CD4-positive, alpha-beta memory T cell (primary cell): ENCODE measurements at regions not wholly inside any gene's neighbourhood (a gene's known extent, or its start where the extent isn't known, plus 50 kb on each side); places are given as distances from the start of the nearest gene placed in this dataset.

Experiments used
- CTCF ChIA-PET: fragments of 350-600 bp; sonication (Branson Sonifier 250); formaldehyde crosslinking; loops from one replicate; lab custom pipeline; 2021; ENCODE audit warnings: inconsistent platforms; ENCODE audit not compliant: partially characterized antibody; lab: Charles Lee
- POLR2A ChIA-PET: fragments of 350-600 bp; sonication (Branson Sonifier 250); formaldehyde crosslinking; loops from one replicate; lab custom pipeline; 2021; ENCODE audit not compliant: partially characterized antibody; lab: Charles Lee
- DNase-seq, 5 donors: peaks; one replicate each; pipeline versions ENCODE4 v3.0.0 to v3.0.0-alpha.2; 2020 to 2022; ENCODE audit warnings: mixed read lengths in 1 of 5
- H3K27ac ChIP-seq: one replicate; pipeline ENCODE4 v1.7.0; 2013; ENCODE audit warnings: low read depth, low read length
- H3K27me3 ChIP-seq: 2 replicates; pipeline ENCODE4 v1.7.0; 2013; ENCODE audit warnings: mild to moderate bottlenecking, low read length, moderate library complexity; ENCODE audit not compliant: insufficient read depth
- H3K36me3 ChIP-seq: 2 replicates; pipeline ENCODE4 v1.7.0; 2013; ENCODE audit warnings: mild to moderate bottlenecking, low read length, moderate library complexity; ENCODE audit not compliant: insufficient read depth
- H3K4me1 ChIP-seq: 2 replicates; pipeline ENCODE4 v1.7.0; 2013; ENCODE audit warnings: mild to moderate bottlenecking, low read length, moderate library complexity; ENCODE audit not compliant: insufficient read depth
- H3K4me3 ChIP-seq, 2 donors: one replicate each; pipeline ENCODE4 v1.7.0; 2013; ENCODE audit warnings: low read length in 2 of 2, mild to moderate bottlenecking in 1 of 2
- H3K9me3 ChIP-seq, 2 donors: one replicate each; pipeline ENCODE4 v1.7.0; 2013; ENCODE audit warnings: low read length in 2 of 2, control low read depth in 1 of 2; ENCODE audit not compliant: control insufficient read depth in 1 of 2
- H3K27ac Mint-ChIP-seq, 7 donors: one replicate each; pipeline ENCODE4 v1.8.0; 2020 to 2021; ENCODE audit warnings: mixed read lengths in 7 of 7, mild to moderate bottlenecking in 6 of 7, inconsistent platforms in 3 of 7, moderate library complexity in 3 of 7
- H3K27me3 Mint-ChIP-seq, 2 donors: one replicate each; pipeline ENCODE4 v1.8.0; 2020 to 2021; ENCODE audit warnings: mixed read lengths in 2 of 2
- H3K36me3 Mint-ChIP-seq, 2 donors: one replicate each; pipeline ENCODE4 v1.8.0; 2020 to 2021; ENCODE audit warnings: mixed read lengths in 2 of 2, inconsistent platforms in 1 of 2, mild to moderate bottlenecking in 1 of 2
- H3K4me1 Mint-ChIP-seq, 4 donors: one replicate each; pipeline ENCODE4 v1.8.0; 2020 to 2021; ENCODE audit warnings: mixed read lengths in 4 of 4, mild to moderate bottlenecking in 1 of 4
- H3K4me3 Mint-ChIP-seq, 8 donors: one replicate each; pipeline ENCODE4 v1.8.0; 2020 to 2021; ENCODE audit warnings: mixed read lengths in 8 of 8, mild to moderate bottlenecking in 7 of 8, moderate library complexity in 6 of 8, inconsistent platforms in 3 of 8
- H3K9me3 Mint-ChIP-seq, 8 donors: one replicate each; pipeline ENCODE4 v1.8.0; 2020 to 2021; ENCODE audit warnings: mixed read lengths in 8 of 8, mild to moderate bottlenecking in 5 of 8, inconsistent platforms in 3 of 8, moderate library complexity in 1 of 8
- intact Hi-C: fragments of 100-400 bp; cut with micrococcal nuclease; formaldehyde crosslinking; loops from one replicate; pipeline ENCODE4 v1.15.1; 2023

DNA sequence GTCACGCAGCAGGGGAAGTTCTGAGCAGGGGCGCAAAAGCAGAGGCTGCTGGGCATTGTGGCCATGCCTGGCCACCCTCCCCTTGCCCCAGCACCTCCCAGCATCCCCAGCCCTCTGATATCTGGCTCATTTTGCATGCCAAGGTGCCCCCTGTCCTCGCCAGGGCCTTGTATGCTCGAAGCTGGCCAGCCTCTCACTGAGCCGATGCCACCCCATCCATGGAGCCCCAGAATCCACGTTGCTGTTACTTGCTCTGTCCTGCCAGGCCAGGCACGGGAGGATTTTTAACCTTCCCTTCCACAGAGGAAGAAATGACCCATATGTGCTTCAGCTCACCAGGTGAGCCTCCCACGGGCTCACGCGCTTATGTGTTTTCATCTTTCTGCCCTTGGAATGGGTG, 413.4 kb downstream of the BCL11B start:
- DNase-seq, result no peak
- Histone ChIP-seq H3K27ac (no peak overlapping the region), H3K27me3 (no peaks in the 10 kb centered on the region), H3K4me3 (no peak overlapping the region), H3K36me3 (no peaks in the 10 kb centered on the region), H3K9me3 (no peaks in the 10 kb centered on the region), H3K4me1 (no peaks in the 10 kb centered on the region)
- Mint-ChIP-seq H3K4me1 (peaks cover 0 to 5% (median 0%) of the 10 kb centered on the region in 4 donors), H3K27me3 (peaks cover 0 to 5% of the 10 kb centered on the region in 2 donors), H3K27ac (no peak overlapping the region), H3K36me3 (peaks cover 0 to 4% of the 10 kb centered on the region in 2 donors), H3K9me3 (no peaks in the 10 kb centered on the region), H3K4me3 (no peak overlapping the region)
- intact Hi-C loops, result no loop called here
- POLR2A ChIA-PET, result no interaction called here
- CTCF ChIA-PET, result no interaction called here

DNA sequence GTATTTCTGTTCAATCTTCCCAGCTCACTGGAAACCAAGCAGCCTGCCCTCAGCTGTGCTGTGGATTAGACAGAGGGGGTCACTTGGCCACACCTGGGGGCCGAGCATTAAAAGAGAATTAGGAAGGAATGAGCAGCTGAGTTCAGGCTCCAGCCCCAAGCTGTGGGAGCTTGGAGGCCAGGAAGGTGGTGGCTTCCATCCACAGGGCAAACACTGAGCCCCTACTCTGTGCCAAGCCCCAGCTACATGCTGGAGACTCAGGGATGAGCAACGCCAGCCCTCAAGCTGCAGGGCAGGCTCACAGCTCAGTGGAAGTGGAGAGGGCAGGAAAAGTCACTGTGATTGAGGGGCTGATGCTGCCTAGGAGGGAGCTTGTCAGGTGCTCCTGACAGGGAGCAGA, 412.7 kb downstream of the BCL11B start:
- CTCF ChIA-PET, result no interaction called here
- no peak overlapping the region for H3K4me3 Mint-ChIP-seq

DNA sequence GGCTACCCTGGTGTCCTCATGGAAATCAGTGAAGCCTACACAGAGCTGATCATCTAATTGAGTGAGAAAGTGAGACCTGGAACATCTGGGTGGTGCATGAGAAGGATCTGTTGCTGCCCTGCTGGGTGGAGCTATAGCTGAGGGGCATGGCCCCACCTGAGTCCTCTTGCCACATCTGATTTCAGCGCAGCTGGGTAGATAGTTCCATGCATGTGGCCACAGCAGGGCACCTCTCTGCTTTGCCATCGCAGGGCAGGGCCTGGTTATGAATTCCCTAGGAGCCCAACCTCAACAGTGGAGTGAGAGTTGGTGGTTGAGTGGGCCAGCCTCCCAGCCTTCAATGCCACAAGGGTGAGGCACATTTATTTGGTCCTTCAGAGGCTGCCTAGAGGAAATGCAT, 407.8 kb downstream of the BCL11B start:
- Histone ChIP-seq H3K27ac (no peak overlapping the region), H3K36me3 (no peaks in the 10 kb centered on the region), H3K9me3 (no peaks in the 10 kb centered on the region), H3K4me1 (no peaks in the 10 kb centered on the region), H3K4me3 (no peak overlapping the region), H3K27me3 (no peaks in the 10 kb centered on the region)
- CTCF ChIA-PET, result no interaction called here
- POLR2A ChIA-PET, result no interaction called here
- DNase-seq, result no peak
- no peaks in the 10 kb centered on the region for H3K9me3 Mint-ChIP-seq
- no peaks in the 10 kb centered on the region for H3K36me3 Mint-ChIP-seq
- intact Hi-C loops, result no loop called here
- H3K27me3 Mint-ChIP-seq, result peaks cover 0 to 1% of the 10 kb centered on the region in 2 donors
- peaks cover 0 to 7% (median 0%) of the 10 kb centered on the region in 4 donors for H3K4me1 Mint-ChIP-seq
- no peak overlapping the region for H3K4me3 Mint-ChIP-seq
- no peak overlapping the region for H3K27ac Mint-ChIP-seq

More for the DNA sequence above, 412.7 kb downstream of the BCL11B start:
- Histone ChIP-seq H3K4me1 (no peaks in the 10 kb centered on the region), H3K27ac (no peak overlapping the region), H3K27me3 (no peaks in the 10 kb centered on the region), H3K9me3 (no peaks in the 10 kb centered on the region), H3K36me3 (no peaks in the 10 kb centered on the region), H3K4me3 (no peak overlapping the region)
- Mint-ChIP-seq H3K27me3 (peaks cover 0 to 5% of the 10 kb centered on the region in 2 donors), H3K36me3 (peaks cover 0 to 4% of the 10 kb centered on the region in 2 donors), H3K4me1 (peaks cover 0 to 2% (median 0%) of the 10 kb centered on the region in 4 donors), H3K9me3 (no peaks in the 10 kb centered on the region), H3K27ac (peak overlapping the region in 2 of 7 donors; percentile 78 to 85)
- DNase-seq, result no peak
- intact Hi-C loops, result no loop called here
- POLR2A ChIA-PET, result no interaction called here

DNA sequence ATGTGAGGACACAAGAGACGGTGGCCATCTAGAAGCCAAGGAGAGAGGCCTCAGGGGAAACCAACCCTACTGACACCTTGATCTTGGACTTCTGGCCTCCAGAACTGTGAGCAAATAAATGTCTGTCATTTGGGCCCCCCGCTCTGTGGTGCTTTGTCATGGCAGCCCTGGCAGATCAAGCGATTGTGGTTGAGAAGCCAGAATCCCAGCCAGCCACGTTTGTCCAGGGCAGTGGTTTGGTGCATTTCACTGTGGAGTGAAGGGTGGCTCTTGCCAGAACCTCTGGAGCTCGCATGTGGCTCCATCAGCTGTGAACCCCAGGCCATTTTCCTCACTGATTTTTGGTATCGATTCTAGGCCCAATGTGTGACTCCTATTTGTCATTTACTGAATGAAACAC, 404.9 kb downstream of the BCL11B start:
- peaks cover 0 to 4% (median 0%) of the 10 kb centered on the region in 4 donors for H3K4me1 Mint-ChIP-seq
- H3K36me3 Mint-ChIP-seq, result no peaks in the 10 kb centered on the region
- no peaks in the 10 kb centered on the region for H3K9me3 Mint-ChIP-seq
- no peak for DNase-seq
- no peak overlapping the region for H3K4me3 Mint-ChIP-seq
- ChIA-PET CTCF (no interaction called here), POLR2A (no interaction called here)
- Histone ChIP-seq H3K27ac (no peak overlapping the region), H3K9me3 (no peaks in the 10 kb centered on the region), H3K36me3 (no peaks in the 10 kb centered on the region), H3K27me3 (no peaks in the 10 kb centered on the region), H3K4me3 (no peak overlapping the region), H3K4me1 (no peaks in the 10 kb centered on the region)
- H3K27ac Mint-ChIP-seq, result peak overlapping the region in 1 of 7 donors; percentile 2
- no peaks in the 10 kb centered on the region for H3K27me3 Mint-ChIP-seq
- intact Hi-C loops, result no loop called here

DNA sequence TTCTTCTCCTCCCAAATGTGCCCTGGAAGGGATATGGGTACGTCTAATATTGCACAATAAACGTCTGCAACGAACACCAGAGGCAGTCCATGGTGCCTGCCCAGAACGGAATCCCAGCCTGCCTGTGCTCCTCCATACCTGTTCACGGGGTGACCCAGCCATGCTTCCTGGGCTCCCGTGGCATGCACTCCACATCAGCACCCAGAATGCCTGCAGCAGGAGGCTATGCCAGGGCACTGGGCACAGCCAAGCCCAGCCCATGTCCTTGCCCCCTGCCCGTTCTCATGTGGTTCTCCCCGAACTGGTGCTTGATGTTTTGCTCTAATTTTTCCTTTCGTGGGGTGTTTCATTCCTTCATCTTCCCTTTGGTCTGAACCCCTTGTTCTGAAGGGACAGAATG, 404.3 kb downstream of the BCL11B start:
- H3K4me3 ChIP-seq, result no peak overlapping the region
- intact Hi-C loops, result no loop called here
- H3K9me3 Mint-ChIP-seq, result no peaks in the 10 kb centered on the region
- no peaks in the 10 kb centered on the region for H3K36me3 ChIP-seq
- no peak overlapping the region for H3K27ac Mint-ChIP-seq
- H3K27me3 ChIP-seq, result no peaks in the 10 kb centered on the region
- no peak overlapping the region for H3K27ac ChIP-seq
- H3K36me3 Mint-ChIP-seq, result no peaks in the 10 kb centered on the region
- peaks cover 0 to 4% (median 0%) of the 10 kb centered on the region in 4 donors for H3K4me1 Mint-ChIP-seq
- POLR2A ChIA-PET, result interaction anchor here (1.2 kb wide), 1 partner anchor 58 kb away, joined by 3 read pairs; no protein-coding TSS in a partner anchor
- H3K27me3 Mint-ChIP-seq, result no peaks in the 10 kb centered on the region
- no peaks in the 10 kb centered on the region for H3K9me3 ChIP-seq
- no peaks in the 10 kb centered on the region for H3K4me1 ChIP-seq
- CTCF ChIA-PET, result interaction anchor here (1.2 kb wide), 1 partner anchor 15 kb away, joined by 4 read pairs; no protein-coding TSS in a partner anchor
- H3K4me3 Mint-ChIP-seq, result no peak overlapping the region
- no peak for DNase-seq

DNA sequence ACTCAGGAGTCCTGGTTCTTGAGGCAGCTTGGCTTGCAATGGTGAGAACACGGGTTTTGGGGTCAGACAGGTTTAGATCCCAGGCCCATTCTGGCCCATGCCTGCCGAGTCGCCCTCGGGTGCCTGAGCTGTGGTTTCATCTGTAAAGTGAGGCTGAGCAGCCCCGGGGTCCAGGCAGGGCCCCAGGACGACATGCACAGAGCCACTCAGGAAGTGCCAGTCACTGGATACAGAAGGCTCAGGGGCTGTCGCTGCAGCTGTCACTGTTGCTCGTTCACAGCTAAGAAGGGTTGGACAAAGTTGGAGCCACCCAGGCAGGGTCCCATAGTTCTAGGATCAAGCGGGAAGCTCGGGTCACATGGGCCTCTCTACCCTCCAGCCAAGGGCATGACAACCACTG, 403.1 kb downstream of the BCL11B start:
- ChIA-PET POLR2A (interaction anchor here (1.2 kb wide), 1 partner anchor 57 kb away, joined by 3 read pairs; no protein-coding TSS in a partner anchor), CTCF (interaction anchor here (1.2 kb wide), 1 partner anchor 14 kb away, joined by 4 read pairs; no protein-coding TSS in a partner anchor)
- no peak overlapping the region for H3K4me3 Mint-ChIP-seq
- peaks cover 0 to 4% (median 1%) of the 10 kb centered on the region in 4 donors for H3K4me1 Mint-ChIP-seq
- Histone ChIP-seq H3K4me1 (no peaks in the 10 kb centered on the region), H3K36me3 (no peaks in the 10 kb centered on the region), H3K9me3 (no peaks in the 10 kb centered on the region), H3K27ac (no peak overlapping the region), H3K4me3 (no peak overlapping the region), H3K27me3 (no peaks in the 10 kb centered on the region)
- peak overlapping the region in 1 of 7 donors; percentile 25 for H3K27ac Mint-ChIP-seq
- H3K9me3 Mint-ChIP-seq, result no peaks in the 10 kb centered on the region
- no peaks in the 10 kb centered on the region for H3K27me3 Mint-ChIP-seq
- no peak for DNase-seq
- intact Hi-C loops, result no loop called here
- H3K36me3 Mint-ChIP-seq, result no peaks in the 10 kb centered on the region

DNA sequence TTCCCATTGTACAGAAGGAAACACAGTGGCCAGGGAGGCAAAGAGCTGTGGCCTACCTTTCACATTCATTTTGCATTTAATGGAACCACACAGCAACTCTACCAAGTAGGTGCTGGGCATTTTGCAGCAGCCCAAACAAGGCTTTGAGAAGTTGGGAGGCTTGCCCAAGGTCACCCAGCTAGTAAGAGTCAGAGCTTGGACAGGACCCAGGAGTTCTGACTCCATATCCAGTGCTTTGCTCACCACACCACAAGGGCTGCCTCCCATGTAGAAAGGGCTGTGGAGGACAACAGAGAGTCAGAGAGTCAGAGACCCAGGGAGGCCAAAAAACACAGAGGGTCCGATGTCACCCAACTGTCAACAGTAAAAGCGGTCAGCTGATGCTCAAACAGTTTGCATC, 400.2 kb downstream of the BCL11B start:
- ChIA-PET POLR2A (no interaction called here), CTCF (interaction anchor here (1.4 kb wide), 1 partner anchor 395 kb away, joined by 4 read pairs; no protein-coding TSS in a partner anchor)
- no peaks in the 10 kb centered on the region for H3K27me3 Mint-ChIP-seq
- no peaks in the 10 kb centered on the region for H3K36me3 Mint-ChIP-seq
- Histone ChIP-seq H3K4me3 (no peak overlapping the region), H3K27me3 (no peaks in the 10 kb centered on the region), H3K4me1 (no peaks in the 10 kb centered on the region), H3K9me3 (no peaks in the 10 kb centered on the region), H3K36me3 (no peaks in the 10 kb centered on the region), H3K27ac (no peak overlapping the region)
- intact Hi-C loops, result no loop called here
- H3K27ac Mint-ChIP-seq, result no peak overlapping the region
- no peak overlapping the region for H3K4me3 Mint-ChIP-seq
- H3K4me1 Mint-ChIP-seq, result peaks cover 0 to 4% (median 1%) of the 10 kb centered on the region in 4 donors
- DNase-seq, result no peak
- peaks cover 0 to 5% (median 0%) of the 10 kb centered on the region in 8 donors for H3K9me3 Mint-ChIP-seq
